ENCODE measurements at regions not wholly inside any gene's neighbourhood (a gene's known extent, or its start where the extent isn't known, plus 50 kb on each side); places are given as distances from the start of the nearest gene placed in this dataset.

- TF ChIP-seq POLR2A (IDR thresholded peaks at IDR 0.05) (no peak), CTCF (IDR thresholded peaks at IDR 0.05) (no peak)
These were observed 85.2 kb upstream of the ANKRD34C start for GRCh38 chr15:79197285-79197684.
